ENCODE measurements at regions not wholly inside any gene's neighbourhood (a gene's known extent, or its start where the extent isn't known, plus 50 kb on each side); places are given as distances from the start of the nearest gene placed in this dataset.

DNA sequence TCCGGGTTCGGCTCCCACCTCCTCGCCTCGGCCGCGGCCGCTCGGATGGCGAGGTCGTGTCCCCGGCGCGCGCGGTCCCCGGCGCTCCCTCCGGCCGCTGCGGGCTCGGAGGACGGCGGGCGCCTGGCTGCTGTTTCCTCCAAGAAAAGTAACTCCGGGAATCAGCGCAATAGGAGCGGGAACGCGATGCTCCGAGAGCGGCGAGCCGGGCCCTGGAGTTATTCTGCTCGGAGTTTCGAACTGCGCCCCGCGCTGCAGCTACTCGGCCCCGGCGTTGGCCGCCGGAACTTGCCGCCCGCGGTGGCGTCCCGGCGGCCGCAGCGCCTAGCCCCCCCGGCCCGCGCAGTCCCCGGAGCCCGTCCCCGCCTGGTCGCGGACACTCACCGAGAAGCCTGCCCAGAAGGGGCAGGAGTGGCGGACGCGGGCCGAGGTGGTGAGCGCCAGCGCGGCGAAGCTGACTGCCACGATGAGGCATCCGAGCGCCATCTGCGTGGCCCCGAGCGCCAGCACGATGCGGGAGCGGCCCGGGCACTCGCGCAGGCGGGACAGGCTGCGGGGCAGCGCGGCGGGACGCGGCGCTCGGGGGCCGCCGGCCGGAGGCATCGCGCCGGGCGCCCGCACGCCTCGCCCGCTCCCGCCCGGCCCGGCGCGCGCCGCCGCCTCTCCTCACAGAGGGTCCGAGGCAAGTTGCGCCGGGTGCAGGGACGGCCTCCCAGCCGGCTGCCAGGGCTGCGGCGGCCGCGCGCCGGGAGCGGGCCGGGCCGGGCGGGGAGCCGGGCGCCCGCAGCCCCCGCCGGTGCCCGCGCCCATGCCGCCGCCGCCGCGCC lies 251.9 kb downstream of the TJP1 start:
- no peaks in the 10 kb centered on the region for H3K36me3 Mint-ChIP-seq (ENCODE audit: low read depth)
- H3K4me1 Mint-ChIP-seq (ENCODE audit: low read depth): peaks cover 6% of the 10 kb centered on the region; the same call in 1 of the 2 replicates
- no peak overlapping the region for H3K4me3 Mint-ChIP-seq
- DNase-seq: no peak
- H3K9me3 Mint-ChIP-seq: no peaks in the 10 kb centered on the region; the same call in 1 of the 2 replicates
- H3K27ac Mint-ChIP-seq: no peak overlapping the region
- TF ChIP-seq, protein P1, sequence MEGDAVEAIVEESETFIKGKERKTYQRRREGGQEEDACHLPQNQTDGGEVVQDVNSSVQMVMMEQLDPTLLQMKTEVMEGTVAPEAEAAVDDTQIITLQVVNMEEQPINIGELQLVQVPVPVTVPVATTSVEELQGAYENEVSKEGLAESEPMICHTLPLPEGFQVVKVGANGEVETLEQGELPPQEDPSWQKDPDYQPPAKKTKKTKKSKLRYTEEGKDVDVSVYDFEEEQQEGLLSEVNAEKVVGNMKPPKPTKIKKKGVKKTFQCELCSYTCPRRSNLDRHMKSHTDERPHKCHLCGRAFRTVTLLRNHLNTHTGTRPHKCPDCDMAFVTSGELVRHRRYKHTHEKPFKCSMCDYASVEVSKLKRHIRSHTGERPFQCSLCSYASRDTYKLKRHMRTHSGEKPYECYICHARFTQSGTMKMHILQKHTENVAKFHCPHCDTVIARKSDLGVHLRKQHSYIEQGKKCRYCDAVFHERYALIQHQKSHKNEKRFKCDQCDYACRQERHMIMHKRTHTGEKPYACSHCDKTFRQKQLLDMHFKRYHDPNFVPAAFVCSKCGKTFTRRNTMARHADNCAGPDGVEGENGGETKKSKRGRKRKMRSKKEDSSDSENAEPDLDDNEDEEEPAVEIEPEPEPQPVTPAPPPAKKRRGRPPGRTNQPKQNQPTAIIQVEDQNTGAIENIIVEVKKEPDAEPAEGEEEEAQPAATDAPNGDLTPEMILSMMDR (IDR thresholded peaks at IDR 0.05): no peak
- H3K27me3 Mint-ChIP-seq (ENCODE audit: insufficient read depth): peaks cover 55% of the 10 kb centered on the region

DNA sequence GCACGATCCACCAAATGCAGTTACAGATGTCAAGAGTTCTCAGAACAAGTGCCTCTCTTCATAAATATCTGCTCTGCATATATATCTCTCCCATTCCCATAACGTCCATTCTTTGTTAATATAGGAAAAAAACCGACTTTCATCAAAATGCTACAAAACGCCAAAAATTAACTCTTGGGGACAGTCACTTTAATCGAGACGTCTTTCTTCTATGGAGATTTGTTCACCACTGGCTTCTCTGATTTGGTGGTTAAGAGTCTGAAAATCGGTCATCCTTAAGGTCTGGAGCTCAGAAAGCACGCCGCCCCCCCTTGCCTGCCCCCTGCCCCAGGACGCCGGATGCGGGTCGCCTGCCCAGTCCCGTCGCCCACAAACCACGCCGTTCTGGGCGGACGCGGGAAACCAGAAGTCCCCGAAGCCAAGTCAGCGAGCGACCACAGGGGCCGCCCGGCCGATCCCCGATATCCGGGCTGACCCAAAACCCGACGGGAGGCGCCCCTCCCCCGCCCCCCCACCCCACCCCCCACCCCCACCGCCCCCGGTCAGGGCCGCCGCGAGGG lies 252.7 kb downstream of the TJP1 start:
- peak overlapping the region; percentile 59 for H3K4me3 Mint-ChIP-seq

DNA sequence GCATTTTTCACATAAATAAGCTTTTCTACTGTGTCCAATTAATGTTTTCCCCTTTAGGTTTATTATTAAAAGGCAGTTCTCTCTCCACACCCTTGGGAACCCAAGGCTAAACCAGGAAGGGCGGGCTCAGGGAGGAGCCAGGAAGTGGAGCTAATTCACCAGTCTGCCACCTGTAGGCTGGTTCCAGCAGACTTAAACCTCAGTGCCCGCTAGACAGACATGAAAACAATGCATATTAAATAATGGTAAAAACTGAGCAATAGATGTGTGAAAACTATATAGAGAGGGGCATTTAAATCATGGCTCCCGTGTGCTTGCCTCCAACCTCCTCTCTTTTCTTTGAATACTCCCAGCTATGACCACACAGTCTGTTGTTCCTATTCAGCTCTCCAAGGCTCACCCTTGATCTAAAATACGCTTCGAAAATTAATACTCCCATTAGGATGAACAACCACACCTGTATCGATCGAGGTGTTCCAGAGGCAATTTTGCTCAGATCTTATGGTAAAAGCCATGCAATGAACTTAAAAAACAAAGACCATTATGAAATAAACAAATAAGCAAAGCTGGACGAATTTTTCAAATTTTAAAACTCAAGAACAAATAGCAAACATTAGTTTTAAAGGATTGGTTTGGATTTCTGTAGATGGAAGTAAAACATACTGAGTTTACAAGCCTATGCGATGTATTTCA lies 253.3 kb downstream of the TJP1 start:
- TF ChIP-seq, protein P1 (IDR thresholded peaks at IDR 0.05): peak; percentile 31; the same call in 1 of the 2 replicates
- no peak for DNase-seq

More for the DNA sequence above, 252.7 kb downstream of the TJP1 start:
- no peak for DNase-seq
- Mint-ChIP-seq H3K9me3 (no peaks in the 10 kb centered on the region; the same call in 1 of the 2 replicates), H3K27ac (no peak overlapping the region), H3K4me1 (ENCODE audit: low read depth) (peaks cover 6% of the 10 kb centered on the region; the same call in 1 of the 2 replicates), H3K36me3 (ENCODE audit: low read depth) (no peaks in the 10 kb centered on the region), H3K27me3 (ENCODE audit: insufficient read depth) (peaks cover 56% of the 10 kb centered on the region)
- TF ChIP-seq, protein P1 (IDR thresholded peaks at IDR 0.05): no peak

DNA sequence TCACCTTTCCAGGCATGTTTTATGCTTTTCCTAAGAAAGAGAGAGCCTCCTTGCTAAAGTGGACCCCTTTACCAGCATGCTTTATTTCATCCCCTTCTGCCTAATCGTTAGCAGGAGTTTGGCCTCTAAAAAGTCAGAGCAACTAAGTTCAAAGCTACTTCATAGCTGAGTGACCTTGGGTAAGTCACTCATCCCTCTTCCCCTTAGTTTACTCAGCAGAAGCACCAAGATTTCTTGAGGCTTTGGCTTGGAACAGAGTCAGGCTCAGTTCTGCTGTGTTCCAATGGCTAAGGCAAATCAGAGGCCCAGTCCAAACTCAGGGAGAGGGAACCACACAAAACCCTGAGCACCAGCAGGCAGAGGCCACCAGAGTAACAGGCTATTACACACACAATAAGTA lies 254.9 kb downstream of the TJP1 start:
- Mint-ChIP-seq H3K4me1 (ENCODE audit: low read depth) (peaks cover 6% of the 10 kb centered on the region; the same call in 1 of the 2 replicates), H3K9me3 (no peaks in the 10 kb centered on the region), H3K27ac (no peak overlapping the region), H3K27me3 (ENCODE audit: insufficient read depth) (peaks cover 38% of the 10 kb centered on the region), H3K4me3 (no peak overlapping the region), H3K36me3 (ENCODE audit: low read depth) (no peaks in the 10 kb centered on the region)
- DNase-seq: no peak
- TF ChIP-seq, protein P1 (IDR thresholded peaks at IDR 0.05): no peak

More for the DNA sequence above, 253.3 kb downstream of the TJP1 start:
- Mint-ChIP-seq H3K9me3 (no peaks in the 10 kb centered on the region; the same call in 1 of the 2 replicates), H3K36me3 (ENCODE audit: low read depth) (no peaks in the 10 kb centered on the region), H3K27me3 (ENCODE audit: insufficient read depth) (peaks cover 53% of the 10 kb centered on the region), H3K4me3 (no peak overlapping the region), H3K27ac (no peak overlapping the region), H3K4me1 (ENCODE audit: low read depth) (peaks cover 6% of the 10 kb centered on the region; the same call in 1 of the 2 replicates)

DNA sequence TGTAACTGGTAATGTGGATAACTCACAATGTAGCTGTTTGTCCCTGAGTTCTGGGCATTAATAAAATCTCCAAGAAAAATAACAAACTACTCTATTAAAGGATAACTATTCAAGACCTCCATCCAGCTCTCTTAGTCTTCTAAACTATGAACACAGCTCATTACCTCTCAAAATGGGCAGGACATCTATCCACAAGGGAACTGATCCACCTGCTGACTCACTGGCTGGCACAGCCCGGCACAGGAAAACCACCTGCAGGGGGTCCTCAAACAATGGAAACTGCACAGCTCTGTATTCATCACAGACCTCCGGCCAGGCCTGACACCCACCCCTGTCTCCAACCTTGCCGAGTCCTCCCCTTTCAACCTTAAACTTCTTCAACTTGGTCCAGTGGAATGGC lies 255.4 kb downstream of the TJP1 start:
- no peak overlapping the region for H3K4me3 Mint-ChIP-seq

More for the DNA sequence above, 255.4 kb downstream of the TJP1 start:
- no peaks in the 10 kb centered on the region for H3K9me3 Mint-ChIP-seq
- H3K27me3 Mint-ChIP-seq (ENCODE audit: insufficient read depth): peaks cover 36% of the 10 kb centered on the region
- DNase-seq: no peak
- H3K36me3 Mint-ChIP-seq (ENCODE audit: low read depth): no peaks in the 10 kb centered on the region
- H3K4me1 Mint-ChIP-seq (ENCODE audit: low read depth): peaks cover 6% of the 10 kb centered on the region; the same call in 1 of the 2 replicates
- no peak overlapping the region for H3K27ac Mint-ChIP-seq
- TF ChIP-seq, protein P1 (IDR thresholded peaks at IDR 0.05): no peak

Measured in HFFc6 (cell line).